Coronary artery (tissue), 2 donors: ENCODE measurements at regions not wholly inside any gene's neighbourhood (a gene's known extent, or its start where the extent isn't known, plus 50 kb on each side); places are given as distances from the start of the nearest gene placed in this dataset.

Experiments used
- DNase-seq: peaks from one replicate; pipeline ENCODE4 v3.0.0-alpha.2; 2017; ENCODE audit warnings: low spot score
- H3K27ac ChIP-seq, 2 donors: fragments of 200-600 bp; sonication (generic); one replicate each; pipeline ENCODE4 v1.5.1; 2016 to 2019
- H3K4me3 ChIP-seq: fragments of 200-600 bp; sonication (generic); 2 replicates; pipeline ENCODE4 v1.5.1; 2016; ENCODE audit warnings: mild to moderate bottlenecking, moderate library complexity
- TF ChIP-seq, protein P1 (sequence below): fragments of 200-600 bp; sonication (generic); IDR thresholded peaks from one replicate; pipeline ENCODE4 v1.5.1; 2019; ENCODE audit warnings: antibody characterized with exemption

DNA sequence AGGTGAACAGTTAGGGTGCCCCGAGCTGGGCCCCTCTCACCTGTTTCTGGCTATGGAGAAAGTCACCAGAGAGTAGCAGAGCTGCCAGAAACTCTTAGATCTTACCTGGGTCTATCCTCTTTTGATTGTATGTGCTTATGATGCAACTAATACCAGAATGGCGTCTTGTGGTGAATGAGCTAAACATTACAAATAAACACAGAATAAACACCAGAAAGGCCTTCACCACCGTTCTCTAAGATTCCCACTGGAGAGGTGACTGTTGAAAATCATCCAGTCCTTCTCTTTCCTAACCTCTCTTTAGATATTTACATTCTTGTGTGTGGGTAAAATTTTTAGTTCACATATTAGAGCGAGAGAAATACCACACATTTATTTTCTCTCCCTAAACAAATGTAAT, 241.7 kb upstream of the GAS1 start:
- Histone ChIP-seq H3K4me3 (no peak overlapping the region), H3K27ac (no peak overlapping the region)
- TF ChIP-seq, protein P1, sequence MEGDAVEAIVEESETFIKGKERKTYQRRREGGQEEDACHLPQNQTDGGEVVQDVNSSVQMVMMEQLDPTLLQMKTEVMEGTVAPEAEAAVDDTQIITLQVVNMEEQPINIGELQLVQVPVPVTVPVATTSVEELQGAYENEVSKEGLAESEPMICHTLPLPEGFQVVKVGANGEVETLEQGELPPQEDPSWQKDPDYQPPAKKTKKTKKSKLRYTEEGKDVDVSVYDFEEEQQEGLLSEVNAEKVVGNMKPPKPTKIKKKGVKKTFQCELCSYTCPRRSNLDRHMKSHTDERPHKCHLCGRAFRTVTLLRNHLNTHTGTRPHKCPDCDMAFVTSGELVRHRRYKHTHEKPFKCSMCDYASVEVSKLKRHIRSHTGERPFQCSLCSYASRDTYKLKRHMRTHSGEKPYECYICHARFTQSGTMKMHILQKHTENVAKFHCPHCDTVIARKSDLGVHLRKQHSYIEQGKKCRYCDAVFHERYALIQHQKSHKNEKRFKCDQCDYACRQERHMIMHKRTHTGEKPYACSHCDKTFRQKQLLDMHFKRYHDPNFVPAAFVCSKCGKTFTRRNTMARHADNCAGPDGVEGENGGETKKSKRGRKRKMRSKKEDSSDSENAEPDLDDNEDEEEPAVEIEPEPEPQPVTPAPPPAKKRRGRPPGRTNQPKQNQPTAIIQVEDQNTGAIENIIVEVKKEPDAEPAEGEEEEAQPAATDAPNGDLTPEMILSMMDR, result no peak
- DNase-seq, result no peak

DNA sequence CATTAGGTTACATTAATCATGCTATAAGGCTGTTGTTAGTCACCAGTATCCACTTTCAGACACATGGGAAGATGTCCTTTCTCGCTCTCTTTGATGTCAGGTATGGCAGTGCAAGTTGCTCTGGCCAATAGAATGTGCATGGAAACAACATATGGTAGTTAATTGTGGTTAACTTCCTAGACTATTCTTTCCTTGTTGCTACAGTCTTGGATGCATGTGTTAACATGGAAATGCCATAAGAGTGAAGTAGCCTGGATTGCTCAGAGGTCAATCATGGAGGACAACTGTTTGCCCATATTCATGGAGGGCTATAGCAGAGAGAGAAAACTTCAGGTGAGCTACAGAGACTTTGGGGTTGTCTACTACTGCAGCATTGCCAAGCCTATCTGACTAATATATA, 245.8 kb upstream of the GAS1 start:
- TF ChIP-seq, protein P1, result no peak
- Histone ChIP-seq H3K27ac (no peak overlapping the region), H3K4me3 (no peak overlapping the region)
- no peak for DNase-seq

DNA sequence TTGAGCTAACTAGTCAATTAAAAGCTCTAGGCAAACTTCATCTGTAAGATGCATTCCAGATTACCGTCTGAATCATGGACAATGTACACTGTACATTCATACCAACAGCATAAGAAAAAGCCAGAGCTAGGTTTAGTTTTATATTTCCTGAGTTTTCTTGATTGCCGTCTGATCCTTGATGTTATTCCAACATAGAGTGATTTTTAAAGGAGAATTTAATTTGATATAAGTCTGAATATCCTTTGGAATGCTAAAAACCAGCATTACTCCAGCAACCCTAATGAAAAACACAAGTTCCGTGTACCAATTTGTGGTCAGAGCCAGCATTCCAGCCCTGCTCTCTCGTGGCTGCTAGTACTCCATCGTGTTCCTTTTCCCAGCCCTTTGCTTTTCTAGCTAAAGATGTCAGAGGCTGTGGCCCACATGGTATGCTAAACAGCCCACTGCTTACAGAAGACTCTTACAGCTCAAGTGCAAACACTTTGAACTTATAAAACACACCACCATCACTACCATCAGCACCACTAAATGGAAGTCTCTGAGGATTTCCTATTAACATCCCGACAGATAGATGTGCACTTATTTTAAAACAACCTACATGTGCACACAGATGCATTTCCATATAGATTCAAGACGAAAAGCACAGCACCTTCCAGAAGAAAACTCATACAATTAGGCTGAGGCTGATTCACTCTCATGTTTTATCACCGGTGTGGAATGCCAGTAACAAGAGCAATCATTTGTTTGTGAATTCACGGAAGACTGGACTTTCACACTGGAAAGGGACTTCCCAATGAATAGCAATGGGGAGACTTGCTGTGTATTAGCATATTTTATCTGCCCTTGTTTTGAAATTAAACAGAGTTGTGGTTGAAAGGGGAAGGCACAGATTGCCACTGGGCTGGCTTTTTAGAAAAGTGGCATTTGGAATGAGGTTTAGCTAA, 246.9 kb upstream of the GAS1 start:
- Histone ChIP-seq H3K27ac (peak overlapping the region in 1 of 2 donors; percentile 30), H3K4me3 (no peak overlapping the region)
- DNase-seq, result no peak
- TF ChIP-seq, protein P1, result no peak

DNA sequence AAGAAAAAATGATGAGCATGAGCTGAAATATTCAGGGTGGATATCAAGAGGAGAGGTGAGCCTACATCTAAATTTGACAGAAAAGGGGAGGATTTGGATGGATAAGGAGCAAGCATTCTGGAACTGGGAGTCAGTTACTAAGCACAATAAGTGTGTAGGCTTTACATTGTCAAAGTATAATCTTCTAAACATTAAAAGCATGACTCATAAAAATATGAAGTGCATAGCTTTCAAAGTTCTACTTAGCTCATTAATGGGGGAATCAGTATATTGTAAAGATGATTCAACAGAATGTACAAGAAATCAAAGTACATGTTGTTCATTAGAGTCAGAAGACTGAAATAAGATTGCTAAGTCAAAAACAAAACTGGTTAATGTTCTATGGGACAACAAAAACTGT, 248.0 kb upstream of the GAS1 start:
- no peak for DNase-seq
- TF ChIP-seq, protein P1, result no peak
- Histone ChIP-seq H3K27ac (no peak overlapping the region), H3K4me3 (no peak overlapping the region)

DNA sequence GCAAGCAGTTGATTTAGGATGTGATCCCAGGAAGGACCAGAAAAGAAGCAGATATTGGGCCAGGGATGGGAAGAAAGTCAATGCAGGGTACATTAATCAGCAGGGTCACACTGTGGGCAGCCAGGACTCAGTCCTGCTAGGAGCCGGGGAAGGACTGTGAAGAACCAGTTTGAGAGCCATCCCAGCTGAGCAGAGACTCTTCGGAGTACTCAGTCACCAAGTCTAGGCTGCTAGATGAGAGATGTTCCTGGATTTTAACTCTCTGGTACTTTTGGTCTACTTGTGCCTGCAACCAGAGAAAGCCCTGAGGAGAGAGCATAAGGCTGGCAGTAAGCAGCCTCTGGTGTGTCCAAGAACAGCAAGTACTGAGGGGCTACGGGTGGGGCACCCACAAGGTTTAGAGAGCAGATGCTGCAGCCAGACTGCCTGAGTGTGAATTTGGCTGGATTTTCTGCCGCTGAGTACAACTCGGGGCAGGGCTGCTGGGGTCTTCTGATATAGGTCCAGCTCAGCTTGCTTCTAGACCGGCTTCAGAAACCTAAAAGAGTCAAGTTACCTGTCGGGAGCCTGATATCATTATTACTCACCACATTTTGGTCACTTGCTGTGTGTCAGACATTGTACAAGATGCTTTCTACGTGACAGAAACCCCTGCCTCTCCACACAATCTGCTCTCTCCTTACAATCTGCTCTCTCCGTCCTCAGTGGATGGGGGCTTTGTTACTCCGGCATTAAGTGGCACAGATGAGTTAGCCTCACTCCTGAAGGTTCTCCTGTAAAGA, 250.2 kb upstream of the GAS1 start:
- TF ChIP-seq, protein P1, result no peak
- DNase-seq, result no peak
- no peak overlapping the region for H3K27ac ChIP-seq
- no peak overlapping the region for H3K4me3 ChIP-seq

DNA sequence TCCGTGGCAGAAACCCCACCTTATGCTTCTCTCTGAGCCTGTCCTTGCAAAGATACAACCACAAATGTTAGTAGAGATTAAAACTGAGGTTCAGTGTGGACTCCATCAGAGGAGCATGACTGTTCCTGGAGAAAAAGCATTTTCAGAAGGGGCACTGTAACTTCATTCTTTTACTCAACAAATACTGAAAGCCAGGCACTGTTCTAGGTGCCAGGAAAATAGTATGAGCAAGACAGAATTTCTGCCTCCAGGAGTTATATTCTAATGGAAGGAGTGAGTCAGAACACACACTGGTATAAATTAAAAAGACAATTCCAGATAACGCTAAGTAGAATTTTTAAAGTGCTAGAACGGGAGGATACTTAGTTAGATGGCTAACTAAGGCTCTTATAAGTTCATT, 251.4 kb upstream of the GAS1 start:
- TF ChIP-seq, protein P1, result no peak
- Histone ChIP-seq H3K4me3 (no peak overlapping the region), H3K27ac (peak overlapping the region in 1 of 2 donors; percentile 20)
- no peak for DNase-seq
